OCI-LY3 (cell line): ENCODE measurements at regions not wholly inside any gene's neighbourhood (a gene's known extent, or its start where the extent isn't known, plus 50 kb on each side); places are given as distances from the start of the nearest gene placed in this dataset.

Experiments used
- EZH2phosphoT487 ChIP-seq: fragments of 200-600 bp; shearing (Covaris generic); IDR thresholded peaks from 2 replicates; pipeline ENCODE4 v1.6.1; 2018; ENCODE audit warnings: antibody characterized with exemption, mixed run types, low read depth
- TF ChIP-seq, protein P1 (sequence below): fragments of 200-600, 300-600 bp; sonication (generic); IDR thresholded peaks from 2 replicates; pipeline ENCODE4 v1.5.1; 2014; ENCODE audit warnings: antibody characterized with exemption, low read length, low read depth

- TF ChIP-seq, protein P1, sequence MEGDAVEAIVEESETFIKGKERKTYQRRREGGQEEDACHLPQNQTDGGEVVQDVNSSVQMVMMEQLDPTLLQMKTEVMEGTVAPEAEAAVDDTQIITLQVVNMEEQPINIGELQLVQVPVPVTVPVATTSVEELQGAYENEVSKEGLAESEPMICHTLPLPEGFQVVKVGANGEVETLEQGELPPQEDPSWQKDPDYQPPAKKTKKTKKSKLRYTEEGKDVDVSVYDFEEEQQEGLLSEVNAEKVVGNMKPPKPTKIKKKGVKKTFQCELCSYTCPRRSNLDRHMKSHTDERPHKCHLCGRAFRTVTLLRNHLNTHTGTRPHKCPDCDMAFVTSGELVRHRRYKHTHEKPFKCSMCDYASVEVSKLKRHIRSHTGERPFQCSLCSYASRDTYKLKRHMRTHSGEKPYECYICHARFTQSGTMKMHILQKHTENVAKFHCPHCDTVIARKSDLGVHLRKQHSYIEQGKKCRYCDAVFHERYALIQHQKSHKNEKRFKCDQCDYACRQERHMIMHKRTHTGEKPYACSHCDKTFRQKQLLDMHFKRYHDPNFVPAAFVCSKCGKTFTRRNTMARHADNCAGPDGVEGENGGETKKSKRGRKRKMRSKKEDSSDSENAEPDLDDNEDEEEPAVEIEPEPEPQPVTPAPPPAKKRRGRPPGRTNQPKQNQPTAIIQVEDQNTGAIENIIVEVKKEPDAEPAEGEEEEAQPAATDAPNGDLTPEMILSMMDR = no peak
- TF ChIP-seq EZH2phosphoT487 = no peak
Observed at GRCh38 chr9:11039006-11039405, 426.2 kb upstream of the PTPRD start.
